DLD1 (cell line): ENCODE measurements at regions not wholly inside any gene's neighbourhood (a gene's known extent, or its start where the extent isn't known, plus 50 kb on each side); places are given as distances from the start of the nearest gene placed in this dataset.
"Not testable (repeated sequence)": the region's sequence is repeated elsewhere in the genome, so short reads cannot be mapped to it uniquely, and the experiment has no call there.

Experiments
- in situ Hi-C: cut with HindIII; loops from 2 replicates; pipeline ENCODE4 v1.10.0; 2017; ENCODE audit warnings: low sequenced_read_pairs

DNA sequence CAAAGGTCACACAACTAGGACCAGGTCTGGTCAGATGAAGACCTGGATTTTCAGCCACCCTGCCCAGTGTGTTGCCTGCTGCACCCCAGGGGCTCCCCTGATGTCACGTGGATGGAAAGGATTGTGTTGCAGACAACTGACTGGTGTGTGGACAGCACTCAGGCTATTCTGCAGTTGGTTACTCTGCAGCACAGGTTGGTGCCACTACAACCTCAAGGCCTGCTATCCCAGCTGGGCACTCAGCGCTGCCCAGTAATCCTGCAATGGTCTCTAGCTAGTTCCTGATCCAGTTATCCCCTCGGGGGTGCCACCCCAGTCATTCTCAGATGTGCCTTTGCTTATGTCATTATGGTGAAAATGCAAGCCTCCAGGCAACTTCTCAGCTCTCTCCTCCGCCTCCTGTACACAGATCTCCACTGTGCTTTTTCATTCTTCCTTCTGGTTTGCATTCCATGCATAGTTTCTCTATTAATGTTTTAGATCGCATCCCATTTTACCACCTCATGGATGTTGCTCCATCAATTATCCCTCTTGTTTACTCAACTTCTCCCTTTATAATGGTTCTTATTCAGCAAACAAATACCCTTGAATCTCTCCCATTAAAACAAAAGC is 503.2 kb upstream of the CAMK1G start:
- in situ Hi-C loops: no loop called here

- in situ Hi-C loops: no loop called here
Measured at GRCh38 chr1:209086486-209087192, 496.9 kb upstream of the CAMK1G start.

- in situ Hi-C loops: no loop called here
Measured at GRCh38 chr1:209094384-209094783, 489.1 kb upstream of the CAMK1G start.

DNA sequence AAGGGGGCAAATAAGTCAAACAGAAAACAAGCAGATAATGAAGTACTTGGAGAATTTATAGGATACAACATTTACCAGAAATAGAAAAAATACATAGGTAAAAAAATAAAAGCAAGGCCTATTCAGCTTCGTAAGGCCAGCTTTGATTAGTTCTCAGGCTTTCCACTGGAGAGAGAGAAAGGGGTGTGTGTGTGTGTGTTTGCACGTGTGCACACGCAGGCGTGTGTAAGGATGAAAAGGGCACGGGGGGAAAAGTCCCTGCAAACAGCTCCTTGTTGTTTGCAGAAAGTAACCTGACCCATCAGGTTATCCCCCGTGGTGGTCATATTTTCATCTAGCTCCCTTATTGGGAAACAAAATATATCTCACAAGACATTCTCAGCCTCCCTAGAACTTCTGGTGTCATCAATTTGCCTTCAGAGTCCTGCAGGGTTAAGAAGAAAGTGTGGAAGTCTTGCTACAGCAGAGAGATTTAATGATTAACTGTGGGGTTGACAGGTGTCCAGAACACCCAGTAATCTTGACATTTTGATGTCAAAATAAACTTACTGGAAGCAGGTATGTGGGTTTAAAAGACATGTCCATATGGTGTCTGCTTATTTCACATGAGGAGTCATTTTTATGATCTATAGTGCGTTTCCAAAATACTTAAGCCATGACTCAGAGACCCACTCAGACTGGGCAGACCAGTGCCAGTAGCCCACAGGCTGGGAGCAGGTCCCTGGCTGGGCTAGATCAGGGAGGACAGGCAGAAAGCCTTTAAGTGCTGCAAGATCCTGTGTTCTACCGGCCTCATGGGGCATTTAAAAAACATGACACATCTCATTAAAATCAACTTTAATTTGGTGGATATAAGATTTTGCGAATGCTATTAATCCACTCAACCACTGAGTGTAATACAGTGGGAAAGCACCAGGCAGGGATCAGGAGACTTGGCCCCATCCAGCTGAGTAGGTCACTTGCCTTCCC is 487.6 kb upstream of the CAMK1G start:
- in situ Hi-C loops: no loop called here

DNA sequence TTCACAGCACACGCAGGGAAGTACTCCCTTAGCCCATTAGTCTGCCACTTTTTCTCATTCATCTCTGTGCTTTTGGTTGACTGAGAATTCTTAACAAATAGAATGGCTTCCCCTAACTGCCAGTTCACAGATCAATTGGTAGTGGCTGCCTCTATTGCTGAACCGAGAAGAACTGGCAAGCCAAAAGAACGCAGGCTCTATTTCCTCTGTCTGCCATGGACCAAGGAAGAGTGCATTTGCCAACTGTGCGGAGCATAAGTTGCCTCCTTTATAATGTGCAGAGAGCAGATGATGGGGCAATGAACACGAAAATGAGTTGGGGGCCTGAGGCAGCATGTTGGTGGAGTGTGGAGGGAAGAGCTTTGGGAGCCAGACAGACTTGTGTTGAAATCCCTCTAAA is 483.1 kb upstream of the CAMK1G start:
- in situ Hi-C loops: no loop called here

DNA sequence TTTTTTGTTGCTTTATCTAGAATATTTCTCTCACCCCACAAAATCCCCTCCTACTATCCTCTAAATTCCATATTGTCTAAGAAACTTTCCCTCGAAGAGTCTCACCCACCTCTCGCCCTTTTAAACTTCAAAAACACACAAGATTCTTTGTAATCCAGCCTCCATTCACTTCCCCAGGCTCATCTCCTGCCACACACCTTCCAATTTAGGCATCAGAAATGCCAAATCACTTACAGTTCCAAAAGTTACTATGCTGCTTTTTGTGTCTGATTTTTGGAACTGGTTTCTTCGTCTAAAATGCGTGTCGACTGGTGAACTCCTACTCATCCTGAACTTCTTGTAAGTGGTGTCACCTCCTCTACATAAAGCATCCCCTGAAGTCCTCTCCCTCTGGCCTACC is 482.4 kb upstream of the CAMK1G start:
- in situ Hi-C loops: no loop called here

- in situ Hi-C loops: no loop called here
Measured at GRCh38 chr1:209102120-209102519, 481.4 kb upstream of the CAMK1G start.

DNA sequence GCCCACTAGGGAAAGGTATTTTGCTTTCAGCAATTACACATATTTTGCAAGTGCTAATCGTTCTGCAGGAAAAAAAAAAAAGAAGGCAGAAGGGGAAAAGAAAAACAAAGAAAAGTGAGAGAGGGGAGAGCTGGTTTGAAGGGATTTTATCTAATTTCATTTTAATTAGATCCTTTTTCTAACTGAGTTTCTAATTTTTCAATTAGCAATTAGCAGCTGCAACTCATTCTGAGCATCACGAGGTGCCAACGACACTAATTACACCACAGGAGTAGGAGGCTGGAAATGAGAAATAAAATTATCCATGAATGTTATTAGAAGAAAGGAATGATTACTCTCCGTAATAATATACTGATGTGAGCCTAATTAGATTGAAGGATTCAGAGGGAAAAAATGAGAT is 481.0 kb upstream of the CAMK1G start:
- in situ Hi-C loops: no loop called here

DNA sequence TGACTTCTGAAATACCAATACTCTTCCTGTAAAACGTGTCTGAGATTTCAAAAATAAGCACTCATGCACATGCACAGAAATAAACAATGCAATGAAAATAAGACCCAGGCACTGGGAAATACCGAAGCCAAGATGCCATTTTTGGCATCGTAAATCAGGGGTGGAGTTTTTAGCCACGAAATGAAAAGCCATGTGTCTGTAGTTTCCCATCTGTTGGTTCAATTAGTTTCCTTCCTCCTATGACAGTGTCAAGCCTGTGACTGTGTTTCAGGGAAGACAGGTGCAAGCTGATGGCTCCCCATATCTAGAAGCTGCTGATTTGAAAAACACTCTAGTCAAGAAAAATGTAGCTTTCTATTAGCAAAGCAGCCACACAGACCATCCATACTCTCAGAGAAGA is 480.4 kb upstream of the CAMK1G start:
- in situ Hi-C loops: no loop called here

- in situ Hi-C loops: no loop called here
Measured at GRCh38 chr1:209104646-209105045, 478.9 kb upstream of the CAMK1G start.

DNA sequence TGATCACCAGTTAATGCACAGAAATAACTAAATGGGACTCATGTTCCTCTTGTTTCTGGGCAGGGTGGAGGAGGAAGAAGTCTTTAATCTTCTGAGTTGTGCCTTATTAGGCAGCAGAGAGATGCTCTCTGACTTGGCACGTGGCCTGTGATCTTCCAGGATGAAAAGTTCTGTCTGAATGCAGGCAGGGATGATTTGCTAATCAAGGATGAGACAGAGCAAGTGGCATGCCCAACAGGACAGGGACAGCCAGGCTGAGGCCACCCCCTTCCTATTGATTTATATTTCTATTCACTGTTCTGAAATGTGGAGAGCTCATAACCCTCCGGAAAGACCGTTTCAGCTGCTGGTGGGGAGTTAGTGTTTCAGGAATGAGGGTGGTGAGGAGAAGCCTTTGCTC is 477.8 kb upstream of the CAMK1G start:
- in situ Hi-C loops: no loop called here

DNA sequence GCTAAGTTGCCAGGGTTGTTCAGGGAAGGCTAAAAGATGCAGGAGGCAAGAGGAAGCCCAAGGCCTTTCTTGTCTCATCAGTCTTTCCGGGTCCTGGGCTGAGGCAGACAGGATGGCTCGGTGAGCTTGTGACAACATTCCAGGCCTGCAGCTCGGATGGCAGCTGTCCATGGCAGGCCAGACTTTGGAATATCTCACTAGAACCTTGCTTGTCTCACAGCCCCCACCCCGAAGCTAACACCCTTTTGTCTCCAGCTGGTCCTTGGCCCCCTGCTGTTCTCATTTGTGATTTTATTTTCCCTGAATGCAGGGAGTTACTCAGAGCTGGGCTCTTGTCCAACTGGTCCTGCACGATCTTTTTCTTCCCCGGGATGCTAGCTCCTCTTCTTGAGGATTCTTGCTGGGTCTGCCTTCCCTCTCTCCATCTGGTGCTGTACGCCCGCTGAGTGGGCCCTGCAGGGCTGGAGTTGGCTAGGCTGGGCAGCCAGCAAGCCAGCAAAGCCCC is 477.2 kb upstream of the CAMK1G start:
- in situ Hi-C loops: no loop called here

- in situ Hi-C loops: no loop called here
Measured at GRCh38 chr1:209106861-209107260, 476.7 kb upstream of the CAMK1G start.

- in situ Hi-C loops: no loop called here
Measured at GRCh38 chr1:209107535-209107934, 476.0 kb upstream of the CAMK1G start.

DNA sequence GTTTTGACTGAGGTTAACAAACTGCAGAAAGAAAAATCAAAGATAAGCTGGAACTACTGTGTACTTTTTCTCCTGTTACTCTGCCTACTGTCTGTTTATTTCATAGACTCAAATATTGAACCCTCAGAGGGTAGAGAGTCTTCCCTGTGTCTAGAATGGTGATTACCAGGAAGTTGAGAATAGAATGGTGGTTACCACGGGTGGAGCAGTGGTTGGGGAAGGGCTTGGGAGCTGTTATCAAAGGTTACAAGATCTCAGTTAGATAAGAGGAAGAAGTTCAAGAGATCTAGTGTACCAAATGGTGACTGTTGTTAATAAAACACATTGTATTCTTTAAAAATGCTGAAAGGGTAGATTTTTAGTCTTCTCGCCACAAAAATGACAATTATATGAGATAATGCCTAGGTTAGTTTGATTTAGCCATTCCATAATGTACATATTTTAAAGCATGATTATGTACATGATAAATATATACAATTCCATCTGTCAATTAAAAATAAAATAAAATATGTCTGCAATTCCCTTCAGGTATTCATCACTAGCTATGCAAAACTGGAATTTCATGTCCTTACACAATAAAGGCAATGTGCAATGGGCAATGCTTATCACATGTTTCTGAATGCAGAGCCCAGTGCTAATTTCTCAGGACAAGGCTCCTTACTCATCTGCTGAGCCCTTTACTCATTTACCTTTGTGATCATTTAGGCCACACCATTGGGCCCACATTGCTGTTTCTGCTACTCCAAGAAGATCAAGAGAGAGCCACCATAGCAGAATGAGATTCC is 474.3 kb upstream of the CAMK1G start:
- in situ Hi-C loops: no loop called here

DNA sequence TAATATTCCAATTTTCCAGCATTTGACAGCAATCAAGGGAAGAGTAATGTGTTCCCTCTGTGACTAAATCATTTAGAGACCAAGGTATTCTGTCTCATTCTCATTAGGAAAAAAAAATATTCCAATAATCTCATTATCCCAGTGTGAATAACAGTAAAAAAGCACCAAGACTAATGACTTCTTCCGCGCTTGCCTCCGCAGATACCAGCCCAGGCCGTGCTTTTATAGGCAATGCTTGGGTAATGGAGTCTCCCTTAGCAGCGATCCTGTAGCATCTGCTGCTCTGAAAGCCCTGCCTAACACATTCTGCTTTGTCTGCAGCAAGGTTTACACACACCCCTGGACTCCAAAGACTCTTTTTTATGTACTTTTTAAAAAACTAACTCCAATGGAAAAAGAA is 470.0 kb upstream of the CAMK1G start:
- in situ Hi-C loops: no loop called here

DNA sequence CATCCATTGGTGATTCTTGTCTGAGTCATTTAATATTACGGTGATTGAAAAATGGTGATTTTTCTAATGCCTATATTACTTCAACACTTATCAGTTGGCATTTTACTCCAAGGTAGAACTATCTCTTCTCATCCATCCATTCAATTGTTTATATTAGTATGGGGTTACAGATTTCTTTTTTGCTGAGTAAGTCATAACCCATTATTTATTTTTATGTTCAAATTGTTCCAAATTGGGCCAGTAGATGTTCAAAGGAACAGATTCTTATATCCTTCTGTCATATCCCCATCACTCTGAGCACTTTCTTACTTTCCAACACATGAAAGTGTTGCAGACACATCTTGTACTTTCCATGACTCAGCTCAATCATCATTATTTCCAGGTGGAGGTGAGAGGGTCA is 466.8 kb upstream of the CAMK1G start:
- in situ Hi-C loops: no loop called here

GRCh38 chr1:209123601-209124000 is 459.9 kb upstream of the CAMK1G start:
- in situ Hi-C loops: no loop called here

DNA sequence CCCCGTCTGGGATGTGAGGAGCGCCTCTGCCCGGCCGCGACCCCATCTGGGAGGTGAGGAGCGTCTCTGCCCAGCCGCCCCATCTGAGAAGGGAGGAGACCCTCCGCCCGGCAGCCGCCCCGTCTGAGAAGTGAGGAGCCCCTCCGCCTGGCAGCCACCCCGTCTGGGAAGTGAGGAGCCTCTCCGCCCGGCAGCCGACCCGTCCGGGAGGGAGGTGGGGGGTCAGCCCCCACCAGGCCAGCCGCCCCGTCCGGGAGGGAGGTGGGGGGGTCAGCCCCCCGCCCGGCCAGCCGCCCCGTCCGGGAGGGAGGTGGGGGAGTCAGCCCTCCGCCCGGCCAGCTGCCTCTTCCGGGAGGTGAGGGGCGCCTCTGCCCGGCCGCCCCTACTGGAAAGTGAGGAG is 454.4 kb upstream of the CAMK1G start:
- in situ Hi-C loops: not testable (repeated sequence)

DNA sequence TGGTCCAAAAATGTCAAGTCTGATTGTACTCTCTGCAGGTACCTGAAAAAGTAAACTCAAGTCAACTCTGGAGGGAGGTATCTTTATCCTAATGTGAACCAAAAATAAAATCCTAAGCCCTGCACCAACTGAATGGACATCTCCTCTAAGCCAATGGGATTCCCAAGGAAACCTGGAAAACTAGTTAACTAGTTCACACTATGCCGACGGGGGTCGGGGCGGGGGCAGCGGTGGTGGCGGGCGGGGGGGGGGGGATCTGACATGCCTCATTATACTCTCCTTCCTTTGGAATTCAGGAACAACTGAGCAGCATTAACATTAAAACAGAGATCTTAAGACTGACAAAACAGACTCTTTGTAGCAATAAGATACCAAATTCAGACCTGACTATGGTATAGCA is 452.6 kb upstream of the CAMK1G start:
- in situ Hi-C loops: no loop called here
